A549 (cell line): ENCODE measurements at regions not wholly inside any gene's neighbourhood (a gene's known extent, or its start where the extent isn't known, plus 50 kb on each side); places are given as distances from the start of the nearest gene placed in this dataset.

ENCODE experiments used
- CBX2 ChIP-seq: fragments of 200-600 bp; sonication (generic); IDR thresholded peaks from 2 replicates; pipeline ENCODE4 v1.6.1; 2016; ENCODE audit warnings: low read depth, mild to moderate bottlenecking, borderline replicate concordance
- CEBPB ChIP-seq, 2 experiments: fragments of >200 bp in 1 of 2; sonication (Bioruptor Twin) in 1 of 2; formaldehyde crosslinking in 1 of 2; IDR thresholded peaks; 2 replicates each; pipeline ENCODE4 v1.6.1; 2012 to 2016
- JUNB ChIP-seq: fragments of >200 bp; sonication (Bioruptor Twin); formaldehyde crosslinking; IDR thresholded peaks from 2 replicates; pipeline ENCODE4 v1.6.1; 2016
- POLR2A ChIP-seq: IDR thresholded peaks from 2 replicates; pipeline ENCODE4 v1.6.1; 2012; ENCODE audit warnings: mild to moderate bottlenecking, low read length
- POLR2AphosphoS2 ChIP-seq: conservative IDR thresholded peaks from 2 replicates; pipeline ENCODE4 v1.6.1; 2012; ENCODE audit warnings: low read length, improper control_type of control experiment, inconsistent platforms
- RAD21 ChIP-seq, 2 experiments: fragments of >200 bp in 1 of 2; sonication (Bioruptor Twin) in 1 of 2; formaldehyde crosslinking in 1 of 2; IDR thresholded peaks in 1 of 2; conservative IDR thresholded peaks in 1 of 2; 2 replicates in 1 of 2; 3 replicates in 1 of 2; pipeline ENCODE4 v1.6.1; 2012 to 2018; ENCODE audit warnings: inconsistent platforms in 1 of 2
- SMC3 ChIP-seq: fragments of >200 bp; sonication (Bioruptor Twin); formaldehyde crosslinking; IDR thresholded peaks from 3 replicates; pipeline ENCODE4 v1.6.1; 2018; ENCODE audit warnings: inconsistent platforms
- TF ChIP-seq, protein P1 (sequence below): fragments of >200 bp; sonication (Bioruptor Twin); formaldehyde crosslinking; IDR thresholded peaks from 3 replicates; pipeline ENCODE4 v1.5.1; 2016
- TF ChIP-seq, protein P2 (sequence below): fragments of 450-650 bp; IDR thresholded peaks from 2 replicates; pipeline ENCODE4 v1.6.1; 2014; ENCODE audit warnings: antibody characterized with exemption

GRCh38 chr5:85333276-85333675 is 948.6 kb upstream of the EDIL3 start:
- TF ChIP-seq SMC3 (no peak), POLR2A (no peak), CBX2 (no peak), CEBPB (IDR thresholded peaks at IDR 0.05) (no peak), RAD21 (conservative IDR thresholded peaks at IDR 0.05 in 1 of 2, IDR thresholded peaks at IDR 0.05 in 1 of 2) (no peak), POLR2AphosphoS2 (no peak), JUNB (no peak)
- TF ChIP-seq, protein P1, sequence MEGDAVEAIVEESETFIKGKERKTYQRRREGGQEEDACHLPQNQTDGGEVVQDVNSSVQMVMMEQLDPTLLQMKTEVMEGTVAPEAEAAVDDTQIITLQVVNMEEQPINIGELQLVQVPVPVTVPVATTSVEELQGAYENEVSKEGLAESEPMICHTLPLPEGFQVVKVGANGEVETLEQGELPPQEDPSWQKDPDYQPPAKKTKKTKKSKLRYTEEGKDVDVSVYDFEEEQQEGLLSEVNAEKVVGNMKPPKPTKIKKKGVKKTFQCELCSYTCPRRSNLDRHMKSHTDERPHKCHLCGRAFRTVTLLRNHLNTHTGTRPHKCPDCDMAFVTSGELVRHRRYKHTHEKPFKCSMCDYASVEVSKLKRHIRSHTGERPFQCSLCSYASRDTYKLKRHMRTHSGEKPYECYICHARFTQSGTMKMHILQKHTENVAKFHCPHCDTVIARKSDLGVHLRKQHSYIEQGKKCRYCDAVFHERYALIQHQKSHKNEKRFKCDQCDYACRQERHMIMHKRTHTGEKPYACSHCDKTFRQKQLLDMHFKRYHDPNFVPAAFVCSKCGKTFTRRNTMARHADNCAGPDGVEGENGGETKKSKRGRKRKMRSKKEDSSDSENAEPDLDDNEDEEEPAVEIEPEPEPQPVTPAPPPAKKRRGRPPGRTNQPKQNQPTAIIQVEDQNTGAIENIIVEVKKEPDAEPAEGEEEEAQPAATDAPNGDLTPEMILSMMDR, result no peak
- TF ChIP-seq, protein P2, sequence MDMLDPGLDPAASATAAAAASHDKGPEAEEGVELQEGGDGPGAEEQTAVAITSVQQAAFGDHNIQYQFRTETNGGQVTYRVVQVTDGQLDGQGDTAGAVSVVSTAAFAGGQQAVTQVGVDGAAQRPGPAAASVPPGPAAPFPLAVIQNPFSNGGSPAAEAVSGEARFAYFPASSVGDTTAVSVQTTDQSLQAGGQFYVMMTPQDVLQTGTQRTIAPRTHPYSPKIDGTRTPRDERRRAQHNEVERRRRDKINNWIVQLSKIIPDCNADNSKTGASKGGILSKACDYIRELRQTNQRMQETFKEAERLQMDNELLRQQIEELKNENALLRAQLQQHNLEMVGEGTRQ, result no peak
